ENCODE measurements at regions not wholly inside any gene's neighbourhood (a gene's known extent, or its start where the extent isn't known, plus 50 kb on each side); places are given as distances from the start of the nearest gene placed in this dataset.

DNA sequence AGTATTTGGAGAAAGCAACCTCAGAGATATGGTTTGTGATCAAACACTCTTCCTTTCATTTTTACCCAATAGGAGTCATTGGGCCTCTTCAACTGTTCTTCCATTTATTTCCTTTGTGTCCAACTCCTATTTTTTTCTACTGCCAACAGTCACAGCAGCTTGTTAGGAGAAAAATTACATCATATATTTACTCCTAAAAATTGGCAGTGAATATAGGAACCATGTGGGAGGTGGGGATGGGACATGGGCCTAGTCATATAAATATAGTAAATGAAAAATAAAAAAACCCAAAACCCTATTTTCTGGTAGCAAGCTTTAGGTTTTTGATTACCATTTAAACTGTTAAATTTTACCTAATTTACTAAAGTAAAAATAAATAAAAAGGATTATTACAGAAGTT, 134.9 kb upstream of the MPDZ start:
- no peak for TF ChIP-seq CSDC2 (CRISPR knock-in tag; IDR thresholded peaks at IDR 0.05)
- TF ChIP-seq PPARA (CRISPR knock-in tag; IDR thresholded peaks at IDR 0.05; ENCODE audit: borderline replicate concordance): no peak
- TF ChIP-seq GLIS3 (CRISPR knock-in tag; IDR thresholded peaks at IDR 0.05): no peak
- TF ChIP-seq ARNTL (CRISPR knock-in tag; IDR thresholded peaks at IDR 0.05; ENCODE audit: borderline replicate concordance, low read depth): no peak
- TF ChIP-seq ISL1 (CRISPR knock-in tag; IDR thresholded peaks at IDR 0.05): no peak
- no peak for ATAC-seq

DNA sequence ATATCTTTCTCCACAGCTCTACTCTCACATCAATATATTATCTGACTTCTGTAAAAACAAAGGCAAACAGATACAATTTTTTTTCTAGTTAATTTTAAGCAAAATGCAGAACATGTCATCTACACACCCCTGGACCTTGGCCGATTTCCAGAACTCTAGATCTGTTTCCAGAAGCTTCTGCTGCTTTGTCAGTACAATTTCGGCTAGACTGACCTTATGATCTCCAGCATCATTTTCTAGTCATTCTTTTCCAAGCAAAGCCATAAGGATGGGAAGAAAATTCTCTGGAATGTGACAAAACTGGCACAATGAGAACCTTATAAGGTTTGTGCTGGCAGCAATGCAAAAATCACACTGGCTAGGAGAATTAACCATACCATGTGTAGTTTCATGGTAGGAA, 132.8 kb upstream of the MPDZ start:
- TF ChIP-seq ZC3H10 (CRISPR knock-in tag; IDR thresholded peaks at IDR 0.05) (no peak), ESRRG (CRISPR knock-in tag; IDR thresholded peaks at IDR 0.05) (no peak), ZNF565 (CRISPR knock-in tag; conservative IDR thresholded peaks at IDR 0.05; ENCODE audit: low read depth) (no peak), ZNF8 (CRISPR knock-in tag; IDR thresholded peaks at IDR 0.05) (no peak), OSR1 (CRISPR knock-in tag; IDR thresholded peaks at IDR 0.05) (no peak), ISL1 (CRISPR knock-in tag; IDR thresholded peaks at IDR 0.05) (peak; percentile 33; the same call in 1 of the 2 replicates), ZFP3 (CRISPR knock-in tag; IDR thresholded peaks at IDR 0.05) (no peak)
- TF ChIP-seq, protein P1, sequence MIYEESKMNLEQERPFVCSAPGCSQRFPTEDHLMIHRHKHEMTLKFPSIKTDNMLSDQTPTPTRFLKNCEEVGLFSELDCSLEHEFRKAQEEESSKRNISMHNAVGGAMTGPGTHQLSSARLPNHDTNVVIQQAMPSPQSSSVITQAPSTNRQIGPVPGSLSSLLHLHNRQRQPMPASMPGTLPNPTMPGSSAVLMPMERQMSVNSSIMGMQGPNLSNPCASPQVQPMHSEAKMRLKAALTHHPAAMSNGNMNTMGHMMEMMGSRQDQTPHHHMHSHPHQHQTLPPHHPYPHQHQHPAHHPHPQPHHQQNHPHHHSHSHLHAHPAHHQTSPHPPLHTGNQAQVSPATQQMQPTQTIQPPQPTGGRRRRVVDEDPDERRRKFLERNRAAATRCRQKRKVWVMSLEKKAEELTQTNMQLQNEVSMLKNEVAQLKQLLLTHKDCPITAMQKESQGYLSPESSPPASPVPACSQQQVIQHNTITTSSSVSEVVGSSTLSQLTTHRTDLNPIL (CRISPR knock-in tag; IDR thresholded peaks at IDR 0.05; ENCODE audit: low read depth): no peak
- peak; percentile 13; the same call in 2 of the 3 replicates for ATAC-seq

DNA sequence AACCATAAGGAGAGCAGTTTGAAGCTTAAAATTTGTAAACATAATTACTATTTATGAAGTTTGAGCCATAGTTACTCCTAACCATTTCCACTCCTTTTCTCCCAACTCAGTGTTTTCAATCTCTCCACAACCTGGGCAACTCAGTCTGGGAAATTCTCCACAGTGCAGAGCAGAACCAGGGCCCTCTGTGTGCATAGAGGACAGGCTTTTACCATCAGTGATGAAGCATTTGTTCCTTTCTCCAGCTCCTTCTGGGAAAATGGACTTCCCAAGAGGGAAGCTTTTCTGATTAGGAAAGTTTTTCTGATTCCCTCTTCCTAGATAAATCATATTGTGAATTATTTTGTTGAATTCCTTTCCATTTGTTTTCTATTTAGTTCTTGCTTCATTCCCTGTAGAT, 132.3 kb upstream of the MPDZ start:
- peak; percentile 55 for ATAC-seq
- TF ChIP-seq PPARA (CRISPR knock-in tag; IDR thresholded peaks at IDR 0.05; ENCODE audit: borderline replicate concordance) (no peak), TCF4 (CRISPR knock-in tag; IDR thresholded peaks at IDR 0.05; ENCODE audit: borderline replicate concordance) (no peak), ZNF565 (CRISPR knock-in tag; conservative IDR thresholded peaks at IDR 0.05; ENCODE audit: low read depth) (no peak), SNAI2 (CRISPR knock-in tag; IDR thresholded peaks at IDR 0.05) (no peak), ZFP30 (CRISPR knock-in tag; IDR thresholded peaks at IDR 0.05) (no peak), ESRRG (CRISPR knock-in tag; IDR thresholded peaks at IDR 0.05) (no peak), TOX (CRISPR knock-in tag; IDR thresholded peaks at IDR 0.05; ENCODE audit: borderline replicate concordance) (no peak), ZC3H10 (CRISPR knock-in tag; IDR thresholded peaks at IDR 0.05) (no peak), CSDC2 (CRISPR knock-in tag; IDR thresholded peaks at IDR 0.05) (no peak), ZFP3 (CRISPR knock-in tag; IDR thresholded peaks at IDR 0.05) (no peak), ZNF70 (CRISPR knock-in tag; IDR thresholded peaks at IDR 0.05) (no peak), ZNF8 (CRISPR knock-in tag; IDR thresholded peaks at IDR 0.05) (no peak), RARB (CRISPR knock-in tag; IDR thresholded peaks at IDR 0.05) (no peak), GLIS3 (CRISPR knock-in tag; IDR thresholded peaks at IDR 0.05) (no peak)
- TF ChIP-seq, protein P2, sequence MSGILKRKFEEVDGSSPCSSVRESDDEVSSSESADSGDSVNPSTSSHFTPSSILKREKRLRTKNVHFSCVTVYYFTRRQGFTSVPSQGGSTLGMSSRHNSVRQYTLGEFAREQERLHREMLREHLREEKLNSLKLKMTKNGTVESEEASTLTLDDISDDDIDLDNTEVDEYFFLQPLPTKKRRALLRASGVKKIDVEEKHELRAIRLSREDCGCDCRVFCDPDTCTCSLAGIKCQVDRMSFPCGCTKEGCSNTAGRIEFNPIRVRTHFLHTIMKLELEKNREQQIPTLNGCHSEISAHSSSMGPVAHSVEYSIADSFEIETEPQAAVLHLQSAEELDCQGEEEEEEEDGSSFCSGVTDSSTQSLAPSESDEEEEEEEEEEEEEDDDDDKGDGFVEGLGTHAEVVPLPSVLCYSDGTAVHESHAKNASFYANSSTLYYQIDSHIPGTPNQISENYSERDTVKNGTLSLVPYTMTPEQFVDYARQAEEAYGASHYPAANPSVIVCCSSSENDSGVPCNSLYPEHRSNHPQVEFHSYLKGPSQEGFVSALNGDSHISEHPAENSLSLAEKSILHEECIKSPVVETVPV (CRISPR knock-in tag; IDR thresholded peaks at IDR 0.05): no peak
- TF ChIP-seq, protein P1 (CRISPR knock-in tag; IDR thresholded peaks at IDR 0.05; ENCODE audit: low read depth): no peak
- TF ChIP-seq, protein P3, sequence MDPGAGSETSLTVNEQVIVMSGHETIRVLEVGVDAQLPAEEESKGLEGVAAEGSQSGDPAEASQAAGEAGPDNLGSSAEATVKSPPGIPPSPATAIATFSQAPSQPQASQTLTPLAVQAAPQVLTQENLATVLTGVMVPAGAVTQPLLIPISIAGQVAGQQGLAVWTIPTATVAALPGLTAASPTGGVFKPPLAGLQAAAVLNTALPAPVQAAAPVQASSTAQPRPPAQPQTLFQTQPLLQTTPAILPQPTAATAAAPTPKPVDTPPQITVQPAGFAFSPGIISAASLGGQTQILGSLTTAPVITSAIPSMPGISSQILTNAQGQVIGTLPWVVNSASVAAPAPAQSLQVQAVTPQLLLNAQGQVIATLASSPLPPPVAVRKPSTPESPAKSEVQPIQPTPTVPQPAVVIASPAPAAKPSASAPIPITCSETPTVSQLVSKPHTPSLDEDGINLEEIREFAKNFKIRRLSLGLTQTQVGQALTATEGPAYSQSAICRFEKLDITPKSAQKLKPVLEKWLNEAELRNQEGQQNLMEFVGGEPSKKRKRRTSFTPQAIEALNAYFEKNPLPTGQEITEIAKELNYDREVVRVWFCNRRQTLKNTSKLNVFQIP (CRISPR knock-in tag; IDR thresholded peaks at IDR 0.05; ENCODE audit: borderline replicate concordance, low read depth): no peak
- TF ChIP-seq, protein P4, sequence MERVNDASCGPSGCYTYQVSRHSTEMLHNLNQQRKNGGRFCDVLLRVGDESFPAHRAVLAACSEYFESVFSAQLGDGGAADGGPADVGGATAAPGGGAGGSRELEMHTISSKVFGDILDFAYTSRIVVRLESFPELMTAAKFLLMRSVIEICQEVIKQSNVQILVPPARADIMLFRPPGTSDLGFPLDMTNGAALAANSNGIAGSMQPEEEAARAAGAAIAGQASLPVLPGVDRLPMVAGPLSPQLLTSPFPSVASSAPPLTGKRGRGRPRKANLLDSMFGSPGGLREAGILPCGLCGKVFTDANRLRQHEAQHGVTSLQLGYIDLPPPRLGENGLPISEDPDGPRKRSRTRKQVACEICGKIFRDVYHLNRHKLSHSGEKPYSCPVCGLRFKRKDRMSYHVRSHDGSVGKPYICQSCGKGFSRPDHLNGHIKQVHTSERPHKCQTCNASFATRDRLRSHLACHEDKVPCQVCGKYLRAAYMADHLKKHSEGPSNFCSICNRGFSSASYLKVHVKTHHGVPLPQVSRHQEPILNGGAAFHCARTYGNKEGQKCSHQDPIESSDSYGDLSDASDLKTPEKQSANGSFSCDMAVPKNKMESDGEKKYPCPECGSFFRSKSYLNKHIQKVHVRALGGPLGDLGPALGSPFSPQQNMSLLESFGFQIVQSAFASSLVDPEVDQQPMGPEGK (CRISPR knock-in tag; IDR thresholded peaks at IDR 0.05; ENCODE audit: borderline replicate concordance): no peak

DNA sequence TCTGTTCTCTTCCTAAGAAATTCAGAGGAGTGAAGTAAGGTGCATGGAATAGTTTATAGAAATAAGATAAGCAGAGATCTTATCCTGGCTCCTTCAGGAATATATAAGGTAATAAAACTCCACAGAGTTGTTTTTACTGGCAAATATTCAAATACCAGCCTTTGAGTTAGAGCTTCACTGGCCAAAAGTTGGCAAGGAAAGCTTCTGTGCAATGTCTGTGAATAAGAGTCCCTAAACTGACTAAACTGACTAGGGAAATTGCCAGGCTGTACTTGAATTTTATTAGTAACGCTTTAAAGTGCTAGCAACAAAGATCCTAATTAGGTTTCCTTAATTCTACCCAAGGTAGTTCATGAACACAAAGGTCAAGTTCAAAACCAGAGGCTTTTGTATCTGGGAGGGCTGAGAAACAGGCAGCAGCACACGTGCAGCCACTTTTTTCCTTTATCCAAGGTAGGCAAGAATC, 131.1 kb upstream of the MPDZ start:
- ATAC-seq: peak; percentile 95
- TF ChIP-seq TCF4 (CRISPR knock-in tag; IDR thresholded peaks at IDR 0.05; ENCODE audit: borderline replicate concordance): 0 out of 2 replicates have a peak, but pooled peaks have one; percentile 29
- no peak for TF ChIP-seq ZFP30 (CRISPR knock-in tag; IDR thresholded peaks at IDR 0.05)
- 0 out of 2 replicates have a peak, but pooled peaks have one; percentile 35 for TF ChIP-seq ZC3H10 (CRISPR knock-in tag; IDR thresholded peaks at IDR 0.05)
- TF ChIP-seq RARB (CRISPR knock-in tag; IDR thresholded peaks at IDR 0.05): no peak
- peak; percentile 95 for TF ChIP-seq ISL1 (CRISPR knock-in tag; IDR thresholded peaks at IDR 0.05)
- TF ChIP-seq, protein P2 (CRISPR knock-in tag; IDR thresholded peaks at IDR 0.05): no peak
- no peak for TF ChIP-seq PPARA (CRISPR knock-in tag; IDR thresholded peaks at IDR 0.05; ENCODE audit: borderline replicate concordance)
- TF ChIP-seq CSDC2 (CRISPR knock-in tag; IDR thresholded peaks at IDR 0.05): no peak
- TF ChIP-seq TOX (CRISPR knock-in tag; IDR thresholded peaks at IDR 0.05; ENCODE audit: borderline replicate concordance): no peak
- no peak for TF ChIP-seq ZNF70 (CRISPR knock-in tag; IDR thresholded peaks at IDR 0.05)
- no peak for TF ChIP-seq ZNF8 (CRISPR knock-in tag; IDR thresholded peaks at IDR 0.05)
- no peak for TF ChIP-seq ARNTL (CRISPR knock-in tag; IDR thresholded peaks at IDR 0.05; ENCODE audit: borderline replicate concordance, low read depth)
- TF ChIP-seq, protein P1 (CRISPR knock-in tag; IDR thresholded peaks at IDR 0.05; ENCODE audit: low read depth): no peak

Measured in SK-N-SH treated with all-trans-retinoic acid at 6 μM for 48 hours (cell line).